Neural progenitor cell (in vitro differentiated cells): ENCODE measurements at regions not wholly inside any gene's neighbourhood (a gene's known extent, or its start where the extent isn't known, plus 50 kb on each side); places are given as distances from the start of the nearest gene placed in this dataset.

Source experiments
- CTCF ChIP-seq: fragments of 200-600 bp; sonication (generic); IDR thresholded peaks from 2 replicates; pipeline ENCODE4 v1.5.1; 2017; ENCODE audit warnings: antibody characterized with exemption, mild to moderate bottlenecking
- EZH2 ChIP-seq: fragments of 200-600 bp; sonication (generic); IDR thresholded peaks from 2 replicates; pipeline ENCODE4 v1.6.1; 2017; ENCODE audit warnings: antibody characterized with exemption, mild to moderate bottlenecking, moderate library complexity

DNA sequence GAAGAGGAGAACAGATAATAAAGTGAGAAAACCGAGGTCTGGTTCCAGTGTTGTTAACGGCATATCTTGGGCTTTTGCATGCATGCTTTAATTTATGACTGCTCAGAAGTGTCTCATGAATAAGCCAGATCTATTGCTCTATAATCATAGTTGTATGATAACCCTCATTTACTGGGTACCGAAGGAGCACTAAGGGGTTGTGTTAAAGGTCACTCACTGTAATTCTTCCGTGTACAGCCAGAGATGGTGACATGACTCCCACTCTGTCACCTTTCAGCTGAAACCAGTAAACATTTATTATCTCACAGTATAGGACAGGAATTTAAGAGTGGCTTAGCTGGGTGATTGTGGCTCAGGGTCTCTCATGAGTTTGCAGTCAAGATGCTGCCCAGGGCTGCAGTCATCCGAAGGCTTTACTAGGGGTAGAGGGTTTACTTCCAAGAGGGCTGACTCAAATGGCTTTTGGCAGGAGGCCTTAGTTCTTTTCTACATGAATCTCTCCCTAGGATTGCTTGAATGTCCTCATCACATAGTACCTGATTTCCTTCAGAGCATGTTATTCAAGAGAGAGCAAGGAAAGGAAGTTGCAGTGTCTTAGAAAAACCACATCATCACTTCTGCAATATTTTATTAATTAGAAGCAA lies 107.0 kb downstream of the NAB1 start:
- no peak for TF ChIP-seq CTCF
- TF ChIP-seq EZH2: no peak
